SU-DHL-6 (cell line): ENCODE measurements at regions not wholly inside any gene's neighbourhood (a gene's known extent, or its start where the extent isn't known, plus 50 kb on each side); places are given as distances from the start of the nearest gene placed in this dataset.

ENCODE experiments used
- CTCF ChIP-seq: fragments of 200-600 bp; sonication (generic); IDR thresholded peaks from one replicate; pipeline ENCODE4 v1.5.1; 2017; ENCODE audit warnings: antibody characterized with exemption, mild to moderate bottlenecking, low read length, moderate library complexity; ENCODE audit not compliant: insufficient read depth, poor library complexity, severe bottlenecking
- EZH2phosphoT487 ChIP-seq: fragments of 200-600 bp; sonication (generic), shearing (Covaris generic); conservative IDR thresholded peaks from 2 replicates; pipeline ENCODE4 v1.6.1; 2018; ENCODE audit warnings: mild to moderate bottlenecking, antibody characterized with exemption, low read length, moderate library complexity, mixed read lengths

GRCh38 chr10:124265776-124266467 is 152.8 kb downstream of the OAT start:
- TF ChIP-seq CTCF (no peak), EZH2phosphoT487 (no peak)
